Mucosa of gallbladder (tissue), 1 donor: ENCODE measurements at regions not wholly inside any gene's neighbourhood (a gene's known extent, or its start where the extent isn't known, plus 50 kb on each side); places are given as distances from the start of the nearest gene placed in this dataset.
"Not testable (repeated sequence)": the region's sequence is repeated elsewhere in the genome, so short reads cannot be mapped to it uniquely, and the experiment has no call there.

ENCODE experiments used
- DNase-seq: peaks from one replicate; pipeline ENCODE4 v3.0.0-alpha.2; 2020; ENCODE audit warnings: low spot score
- donor health status: DM: no; HTN: no; CAD: no.

DNA sequence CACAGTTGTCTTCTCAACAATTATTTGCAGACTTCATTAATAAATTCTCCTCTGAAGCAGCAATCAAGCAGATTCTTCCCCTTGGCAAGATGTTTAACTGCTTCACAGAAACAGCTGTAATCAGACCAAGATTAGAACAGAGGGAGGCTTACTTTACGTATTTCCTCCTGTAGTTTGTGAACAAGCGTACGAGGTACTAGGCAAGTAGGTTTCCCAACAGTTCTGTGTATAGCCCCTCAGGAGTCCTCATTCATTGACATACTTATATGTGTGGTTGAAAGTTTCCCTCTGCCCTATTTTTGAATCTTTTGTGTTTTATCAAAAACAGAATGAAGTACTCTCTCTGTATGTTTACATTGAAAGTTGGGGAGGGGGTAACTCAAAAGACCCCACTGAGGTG lies 128.0 kb downstream of the SPATA31D1 start:
- DNase-seq: no peak

DNA sequence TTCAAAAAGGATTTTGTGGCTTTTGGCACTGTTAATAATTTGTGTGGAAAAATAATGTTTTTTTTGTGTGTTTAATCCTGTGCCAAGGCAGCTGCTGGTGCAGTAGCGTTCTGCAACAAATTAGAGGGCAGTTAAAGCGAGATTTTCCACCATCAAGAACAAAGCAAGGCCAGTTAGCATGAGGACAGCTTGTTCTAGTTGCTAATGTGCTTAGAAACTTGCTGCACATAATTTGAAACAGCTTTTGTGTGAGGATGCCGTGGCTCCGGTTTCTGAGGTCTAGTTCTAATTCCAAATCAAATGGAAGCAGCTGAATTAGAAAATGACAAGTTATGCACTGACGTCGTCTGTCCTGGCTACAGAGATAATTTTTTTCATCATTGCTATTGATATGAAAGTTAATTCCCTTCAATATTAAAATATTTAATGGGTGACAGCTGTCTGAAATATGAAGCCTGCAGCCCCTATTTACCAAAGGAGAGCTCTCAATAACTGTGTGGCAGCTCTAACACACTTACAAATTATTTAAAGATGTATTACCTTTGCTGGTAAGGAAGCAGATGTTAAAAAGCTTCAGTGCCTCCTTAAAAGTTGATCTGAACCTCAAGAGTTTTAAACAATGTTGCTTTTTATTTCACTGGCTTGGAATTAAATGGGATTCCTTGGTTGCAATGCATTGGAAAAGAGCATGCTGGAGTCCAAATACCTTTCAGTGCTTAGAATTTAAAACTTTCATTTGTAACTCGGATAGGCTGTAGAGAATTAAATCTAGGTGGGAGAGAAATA lies 128.6 kb downstream of the SPATA31D1 start:
- DNase-seq: no peak

DNA sequence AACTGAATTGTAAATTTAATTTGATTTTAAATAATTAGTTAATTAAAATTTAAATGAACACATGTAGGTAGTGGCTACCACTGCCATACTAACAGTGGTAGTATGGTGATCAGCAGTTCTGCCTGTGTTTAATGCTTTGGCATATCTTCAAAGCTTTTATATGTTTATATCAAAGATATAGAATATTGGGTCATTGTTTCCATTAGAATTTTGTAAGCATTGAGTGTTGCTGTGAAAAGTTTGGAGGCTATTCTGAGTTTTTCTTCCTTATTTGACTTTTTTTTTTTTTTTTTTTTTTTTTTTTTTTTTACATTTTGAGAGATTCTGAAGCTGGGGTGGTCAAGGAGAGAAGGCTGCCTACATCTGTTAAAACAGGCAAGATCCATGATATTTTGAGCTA lies 134.2 kb downstream of the SPATA31D1 start:
- DNase-seq: no peak

DNA sequence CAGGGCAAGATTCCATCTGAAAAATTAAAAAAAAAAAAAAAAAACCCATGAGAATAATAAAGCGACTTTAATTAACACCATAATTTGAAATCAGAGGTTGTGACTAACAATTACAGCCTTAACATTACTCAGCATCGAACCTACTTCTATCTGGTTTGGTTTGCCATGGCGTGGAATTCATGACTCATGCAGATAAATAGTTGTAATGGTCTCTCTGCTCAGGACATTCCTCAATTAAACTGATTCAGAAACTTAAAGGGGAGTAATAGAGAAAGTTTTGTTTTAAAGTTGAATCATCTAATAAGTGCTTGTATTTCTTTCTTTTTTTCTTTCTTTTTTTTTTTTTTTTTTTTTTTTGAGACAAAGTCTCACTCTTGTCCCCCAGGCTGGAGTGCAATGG lies 135.5 kb downstream of the SPATA31D1 start:
- DNase-seq: no peak

DNA sequence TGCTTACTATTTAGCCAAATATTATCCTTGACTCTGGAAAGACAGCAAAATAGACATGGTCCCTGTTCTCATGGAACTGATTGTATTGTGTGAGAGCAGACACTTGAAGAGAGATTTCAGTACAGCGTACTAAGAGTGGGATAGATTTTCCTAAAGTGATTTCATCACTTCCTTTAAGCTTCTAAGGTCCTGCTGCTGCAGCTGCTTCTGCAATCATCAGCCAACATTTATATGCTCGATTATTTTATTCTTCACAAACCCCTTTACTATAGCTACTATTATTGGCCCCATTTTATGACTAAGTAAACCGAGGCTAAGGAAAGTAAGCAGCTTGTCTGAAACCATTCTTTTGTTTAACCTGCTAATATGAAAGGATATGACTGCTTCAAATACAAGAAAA lies 137.7 kb downstream of the SPATA31D1 start:
- DNase-seq: no peak

DNA sequence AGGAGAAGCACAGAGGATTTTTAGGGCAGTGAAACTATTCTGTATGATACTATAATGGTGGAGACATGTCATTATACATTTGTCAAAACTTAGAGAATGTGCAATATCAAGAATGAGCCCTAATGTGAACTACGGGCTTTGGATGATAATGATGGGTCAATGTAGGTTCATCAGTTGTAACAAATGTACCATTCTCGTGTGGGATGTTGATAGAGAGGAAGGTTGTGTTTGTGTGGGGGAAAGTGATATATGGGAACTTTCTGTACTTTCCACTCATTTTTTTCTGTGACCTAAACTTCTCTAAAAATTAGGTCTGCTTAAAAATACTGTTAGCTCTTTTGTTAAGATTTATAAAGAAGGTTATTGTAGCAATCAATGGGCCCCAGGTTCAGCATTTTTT lies 138.9 kb downstream of the SPATA31D1 start:
- DNase-seq: no peak

DNA sequence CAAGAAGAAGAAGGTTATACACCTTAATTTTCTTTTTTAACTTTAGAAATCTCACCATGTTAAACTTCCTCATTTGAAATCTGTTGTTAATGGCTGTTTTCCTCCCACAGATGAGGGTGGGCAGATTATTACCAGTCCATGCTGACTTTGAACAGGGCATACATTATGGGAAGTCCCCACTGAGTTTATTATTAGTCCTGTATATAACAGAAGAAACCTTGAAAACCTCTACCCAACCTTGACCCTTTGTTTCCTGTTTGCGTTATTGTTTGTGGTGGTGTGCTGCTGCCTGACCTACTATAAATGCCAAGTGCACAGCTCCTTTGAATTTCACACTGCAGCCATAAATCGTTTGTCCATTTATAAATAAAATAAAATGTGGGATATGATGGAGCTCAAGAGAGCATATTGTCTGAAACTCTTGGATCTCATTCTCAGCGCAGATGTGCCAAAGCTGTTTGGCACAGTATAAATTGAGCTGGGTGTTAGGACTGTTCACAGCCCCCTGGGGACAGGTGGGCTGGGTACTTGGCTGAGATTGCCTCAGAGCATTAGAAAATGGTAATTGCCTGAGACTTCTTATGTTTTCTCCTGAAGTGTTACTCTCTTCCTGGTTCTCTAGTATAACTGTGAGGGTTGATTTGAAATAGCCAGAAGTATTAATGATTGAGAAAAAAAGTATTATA lies 139.6 kb downstream of the SPATA31D1 start:
- DNase-seq: no peak

DNA sequence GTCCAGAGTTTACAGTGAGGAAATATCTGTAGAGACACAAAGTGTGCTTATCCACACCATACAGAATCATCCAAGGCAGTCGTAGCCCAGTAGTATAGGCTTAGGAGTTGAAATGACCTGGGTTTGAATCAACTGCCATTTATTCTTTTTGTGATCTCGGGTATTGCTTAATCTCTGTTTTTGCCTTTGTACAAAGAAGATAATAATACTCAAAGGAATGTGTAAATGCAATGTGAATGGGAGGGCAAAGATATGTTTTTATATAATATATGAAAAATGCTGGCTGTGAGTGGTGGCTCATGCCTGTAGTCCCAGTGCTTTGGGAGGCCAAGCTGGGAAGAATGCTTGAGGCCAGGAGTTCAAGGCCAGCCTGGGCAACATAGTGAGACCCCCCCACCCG lies 141.1 kb downstream of the SPATA31D1 start:
- no peak for DNase-seq

DNA sequence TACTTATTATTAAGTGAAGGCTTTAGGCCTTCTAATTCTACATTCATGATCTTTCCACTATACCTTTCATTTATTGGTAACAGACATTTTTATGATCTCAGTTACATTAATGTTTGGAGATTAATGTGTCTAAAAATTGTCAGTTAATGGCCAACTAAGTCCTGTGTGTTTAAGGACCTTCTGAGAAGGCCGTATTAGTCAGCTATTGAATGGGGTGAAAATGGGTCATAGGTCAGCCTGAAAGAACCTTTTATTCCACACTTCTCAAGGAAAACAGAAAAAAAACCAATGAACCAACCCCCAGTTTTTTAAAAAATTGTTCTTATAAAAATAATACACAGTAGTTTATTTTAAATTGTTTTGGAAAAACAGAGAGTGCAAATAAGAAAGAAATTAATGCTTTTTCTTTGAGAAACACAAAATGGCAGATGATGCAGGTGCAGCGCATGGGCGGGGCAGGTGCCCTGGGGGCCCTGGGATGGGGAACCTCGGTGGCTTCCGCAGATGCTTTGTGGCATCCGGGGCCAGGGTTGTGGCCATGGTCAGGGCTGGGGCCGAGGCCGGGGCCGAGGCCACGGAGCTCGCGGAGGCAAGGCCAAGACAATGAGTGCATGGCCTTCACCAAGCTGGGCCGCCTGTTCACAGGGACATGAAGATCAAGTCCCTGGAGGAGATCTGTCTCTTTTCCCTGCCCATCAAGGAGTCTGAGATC lies 141.9 kb downstream of the SPATA31D1 start:
- no peak for DNase-seq

DNA sequence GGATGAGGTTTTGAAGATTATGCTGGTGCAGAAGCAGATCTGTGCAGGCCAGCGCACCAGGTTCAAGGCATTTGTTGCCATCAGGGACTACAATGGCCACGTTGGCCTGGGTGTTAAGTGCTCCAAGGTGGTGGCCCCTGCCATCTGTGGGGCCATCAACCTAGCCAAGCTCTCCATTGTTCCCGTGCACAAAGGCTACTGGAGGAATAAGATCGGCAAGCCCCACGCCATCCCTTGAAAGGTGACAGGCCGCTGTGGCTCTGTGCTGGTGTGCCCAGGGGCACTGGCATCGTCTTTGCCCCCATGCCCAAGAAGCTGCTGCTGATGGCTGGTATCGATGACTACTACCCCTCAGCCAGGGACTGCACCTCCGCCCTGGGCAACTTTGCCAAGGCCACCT lies 142.5 kb downstream of the SPATA31D1 start:
- DNase-seq: no peak

DNA sequence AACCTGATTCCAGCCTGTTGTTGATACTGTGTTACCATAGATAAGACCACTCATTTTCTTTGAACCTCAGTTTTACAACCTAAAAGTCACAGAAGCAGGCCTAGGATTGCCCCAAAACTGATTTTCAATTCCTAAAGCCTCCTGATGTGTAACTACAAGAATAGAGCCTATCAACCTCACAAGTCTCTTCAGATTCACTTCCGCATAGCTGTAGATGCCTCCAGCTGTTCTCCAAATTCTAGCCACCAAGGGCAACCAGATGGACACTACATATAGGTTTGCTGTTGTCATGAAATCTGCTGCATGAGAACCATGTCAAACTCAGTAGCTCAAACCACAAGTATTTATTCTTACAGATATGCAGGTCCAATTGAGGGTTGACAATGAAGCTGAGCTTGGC lies 143.5 kb downstream of the SPATA31D1 start:
- no peak for DNase-seq

DNA sequence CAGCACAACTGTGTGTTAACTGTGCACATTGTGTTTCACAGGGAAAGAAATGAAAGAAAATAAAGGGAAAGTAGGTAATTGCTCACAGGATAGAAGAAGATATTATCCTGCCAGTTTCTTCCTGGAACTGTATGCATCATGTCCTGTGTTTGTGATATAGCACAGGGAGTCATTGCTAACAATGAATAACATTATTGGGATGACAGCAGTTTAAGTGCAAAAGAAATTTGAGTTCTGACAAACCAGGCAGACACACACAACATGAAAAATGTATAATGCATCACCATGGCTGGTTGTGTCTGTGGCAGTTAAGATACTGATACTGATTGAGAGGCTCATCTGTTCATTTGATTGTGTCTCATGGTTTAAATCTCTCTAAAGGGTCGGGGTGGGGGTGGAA lies 145.4 kb downstream of the SPATA31D1 start:
- DNase-seq: no peak

DNA sequence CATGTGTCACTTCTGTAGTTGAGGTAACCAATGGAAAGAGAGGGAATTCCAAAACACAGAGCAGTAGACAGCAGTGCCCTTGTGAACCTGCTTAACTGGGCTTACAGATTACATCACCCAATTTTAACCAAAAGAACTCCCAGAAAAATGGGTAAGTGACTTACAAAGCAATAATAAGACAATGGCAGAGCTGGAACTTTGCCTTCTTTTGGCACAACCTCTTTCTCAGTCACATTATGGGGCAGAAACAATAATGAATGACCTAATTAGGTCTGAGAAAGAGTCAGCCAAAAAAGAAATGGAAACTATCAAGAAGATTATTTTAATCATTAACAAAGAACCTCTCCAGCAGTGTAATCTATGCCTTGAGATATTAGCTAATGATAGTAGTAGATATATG lies 146.5 kb downstream of the SPATA31D1 start:
- DNase-seq: no peak

DNA sequence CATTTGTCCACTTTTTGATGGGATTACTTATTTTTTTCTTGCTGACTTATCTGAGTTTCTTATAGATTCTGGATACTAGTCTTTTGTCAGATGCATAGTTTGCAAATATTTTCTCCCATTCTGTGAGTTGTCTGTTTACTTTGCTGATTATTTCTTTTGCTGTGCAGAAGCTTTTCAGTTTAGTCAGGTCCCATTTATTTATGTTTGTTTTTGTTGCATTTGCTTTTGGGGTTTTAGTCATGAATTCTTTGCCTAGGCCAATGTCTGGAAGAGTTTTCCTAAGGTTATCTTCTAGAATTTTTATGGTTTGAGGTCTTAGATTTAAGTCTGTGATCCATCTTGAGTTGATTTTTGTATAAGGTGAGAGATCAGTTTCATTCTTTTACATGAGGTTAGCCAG lies 149.5 kb downstream of the SPATA31D1 start:
- DNase-seq: not testable (repeated sequence)

DNA sequence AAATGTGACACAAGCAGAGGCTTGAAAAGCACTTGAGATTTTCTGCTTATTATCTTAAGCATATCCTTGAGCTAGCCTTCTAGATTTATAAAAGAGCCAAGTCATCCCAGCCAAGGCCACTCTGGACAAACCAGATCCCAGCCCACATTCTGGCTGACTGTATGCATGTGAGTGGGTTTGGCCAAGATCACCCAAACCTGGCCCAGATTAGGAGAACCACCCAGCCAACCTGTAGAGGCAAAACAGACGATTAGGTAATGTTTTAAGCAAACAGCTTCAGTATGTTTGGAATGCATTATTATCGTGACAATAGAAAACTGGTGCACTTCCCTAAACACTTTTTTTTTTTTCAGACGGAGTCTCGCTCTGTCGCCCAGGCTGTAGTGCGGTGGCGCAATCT lies 151.9 kb downstream of the SPATA31D1 start:
- DNase-seq: no peak

DNA sequence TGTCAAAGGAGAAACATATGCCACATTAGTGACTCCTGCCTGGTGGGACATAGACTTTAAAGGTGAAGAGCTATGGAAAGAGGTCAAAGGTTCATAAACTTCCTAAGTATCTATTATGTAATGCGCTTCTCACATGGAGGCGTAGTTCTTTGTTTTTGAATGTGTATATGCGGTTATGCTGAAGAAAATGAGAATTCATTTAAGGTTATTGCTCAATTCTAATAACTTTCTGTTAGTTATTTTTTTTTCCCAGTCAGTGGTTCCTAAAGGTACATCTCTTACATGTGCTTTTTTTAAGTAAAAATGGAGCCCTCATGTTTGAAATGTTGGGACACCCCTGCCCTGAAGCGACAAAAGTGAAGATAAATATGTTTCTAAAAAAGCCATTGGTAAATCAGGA lies 156.2 kb downstream of the SPATA31D1 start:
- DNase-seq: no peak

DNA sequence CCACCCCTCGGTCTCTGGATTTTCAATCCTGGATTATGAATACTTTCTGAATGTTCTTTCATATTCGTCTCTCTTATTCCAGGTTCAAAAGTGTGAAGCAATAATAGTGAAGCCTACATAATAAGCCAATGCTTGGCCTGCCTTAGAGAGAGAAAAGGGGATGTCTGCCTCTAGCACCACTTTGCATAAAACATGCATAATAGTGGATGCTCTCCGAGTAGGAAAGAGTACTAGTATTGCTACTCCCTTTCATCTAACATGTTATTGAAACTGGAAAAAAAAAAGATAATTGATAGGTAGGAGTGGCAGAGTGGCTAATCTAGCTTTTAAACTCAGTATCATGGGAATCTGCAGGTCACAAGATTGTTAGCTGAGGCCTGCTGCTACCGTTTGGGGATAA lies 158.1 kb downstream of the SPATA31D1 start:
- DNase-seq: no peak

DNA sequence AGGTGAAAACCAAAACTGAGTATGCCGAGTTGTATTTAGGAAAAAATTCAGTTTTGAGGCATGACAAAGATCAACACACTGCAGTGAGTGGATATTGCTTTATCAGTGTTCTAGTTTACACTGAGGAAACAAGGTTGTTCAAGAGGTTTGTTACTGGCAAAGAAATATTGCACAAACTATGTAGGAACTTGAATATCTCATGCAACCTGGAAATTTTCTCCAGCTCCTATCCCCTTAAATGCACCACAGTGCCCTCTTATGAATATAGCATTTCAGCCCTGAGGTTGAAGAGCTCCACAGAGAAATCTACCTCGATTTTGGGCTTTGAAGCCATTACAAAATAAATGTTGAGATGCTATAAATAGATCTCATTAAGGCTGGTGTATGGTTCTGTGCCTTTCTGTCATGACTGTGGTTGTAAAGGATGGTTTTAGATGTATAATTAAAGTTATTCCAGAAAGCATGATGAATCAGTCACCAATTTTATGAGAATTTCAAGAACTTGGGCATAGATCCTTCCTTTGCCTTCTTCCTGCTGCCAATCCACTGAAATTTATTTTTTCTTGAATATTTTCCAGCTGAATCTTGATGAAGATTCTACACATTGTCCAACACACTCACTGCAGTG lies 159.3 kb downstream of the SPATA31D1 start:
- no peak for DNase-seq

DNA sequence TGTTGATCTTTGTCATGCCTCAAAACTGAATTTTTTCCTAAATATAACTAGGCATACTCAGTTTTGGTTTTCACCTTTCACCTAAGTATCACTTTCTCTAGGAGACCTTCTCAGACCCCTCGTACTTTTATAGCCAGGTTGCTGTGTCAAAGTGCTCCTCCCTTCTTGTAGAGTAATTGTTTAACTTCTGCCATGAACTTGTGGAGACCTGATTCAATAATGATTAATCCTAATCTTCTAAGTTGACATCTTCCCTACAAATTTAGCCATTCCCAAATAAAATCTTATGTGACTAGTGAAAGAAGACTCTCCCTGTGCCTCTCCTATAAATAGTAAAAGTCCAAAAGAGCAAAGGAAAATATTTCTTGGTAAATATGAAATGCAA lies 159.8 kb downstream of the SPATA31D1 start:
- DNase-seq: no peak

DNA sequence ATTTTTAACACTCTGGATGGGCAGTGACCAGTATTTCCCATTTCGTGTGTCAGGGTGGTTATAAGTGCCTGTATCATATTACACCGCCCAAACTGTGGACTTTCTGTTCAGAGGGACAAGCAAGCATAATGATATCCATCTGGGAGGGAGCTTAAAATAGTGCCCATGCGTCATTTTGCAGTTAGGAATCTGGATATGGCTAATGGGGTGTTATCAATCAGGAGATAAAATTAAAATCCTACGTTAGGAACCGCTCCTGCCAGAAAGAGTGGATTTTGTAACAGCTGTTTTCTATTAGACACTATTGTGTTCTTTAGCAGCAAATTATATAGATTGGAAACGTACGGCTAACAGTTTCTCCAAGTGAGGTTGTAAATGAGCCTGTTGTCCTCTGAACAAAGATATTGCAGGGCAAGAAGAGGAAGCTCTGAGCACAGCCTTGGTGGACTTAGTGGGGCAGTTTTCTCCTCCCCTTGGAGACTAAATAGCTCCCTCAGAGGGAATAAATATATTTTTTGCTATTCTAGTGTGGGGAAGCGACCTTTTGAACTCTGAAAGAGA lies 160.4 kb downstream of the SPATA31D1 start:
- no peak for DNase-seq

DNA sequence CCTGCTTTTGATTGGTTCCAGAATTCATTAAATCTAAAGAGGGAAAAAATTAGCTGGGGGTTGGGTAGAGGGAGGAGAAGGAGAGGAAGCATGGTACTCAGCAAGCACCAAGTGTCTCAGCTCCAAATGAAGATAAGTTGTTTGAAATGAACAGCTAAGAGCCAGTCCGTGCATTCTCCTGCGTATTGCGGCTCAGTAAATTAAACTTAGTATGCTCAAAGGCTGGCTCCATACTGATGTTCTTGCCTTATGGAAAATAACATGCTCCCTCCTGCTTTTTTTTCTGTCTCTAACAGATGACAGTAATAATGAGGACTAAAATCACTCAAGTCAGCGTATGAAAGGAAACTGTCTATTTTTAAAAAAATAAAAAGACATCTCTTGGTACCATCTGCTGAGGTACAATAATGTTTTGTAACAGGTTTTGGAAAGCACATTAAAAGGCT lies 161.0 kb downstream of the SPATA31D1 start:
- DNase-seq: no peak

DNA sequence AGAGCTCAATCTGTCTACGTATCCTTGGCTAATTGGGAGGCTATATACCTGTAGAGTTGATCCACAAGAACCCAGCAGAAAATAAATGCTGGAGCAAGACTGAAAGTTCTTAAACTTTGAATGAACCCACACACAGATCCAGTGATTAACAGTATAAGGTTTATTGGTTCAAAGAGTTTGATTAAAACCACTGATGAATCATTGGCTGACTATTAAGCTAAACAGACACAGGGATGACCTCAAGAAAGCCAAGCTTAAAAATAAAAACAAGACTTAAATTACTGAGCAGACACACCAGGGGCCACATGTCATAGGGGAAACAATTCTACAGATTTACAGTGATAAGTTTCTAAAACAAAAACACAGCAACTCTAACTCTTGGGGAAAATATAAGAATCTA lies 163.6 kb downstream of the SPATA31D1 start:
- DNase-seq: no peak
